ENCODE measurements at regions not wholly inside any gene's neighbourhood (a gene's known extent, or its start where the extent isn't known, plus 50 kb on each side); places are given as distances from the start of the nearest gene placed in this dataset.

- FAIRE-seq, result no peak
- Histone ChIP-seq H3K4me1 (ENCODE audit: control insufficient read depth, extremely low read depth, insufficient read depth, low read length) (no peaks in the 10 kb centered on the region), H3K9me1 (ENCODE audit: control insufficient read depth, extremely low read depth, insufficient read depth, low read length) (no peaks in the 10 kb centered on the region), H2AFZ (ENCODE audit: control insufficient read depth, low read length) (no peak overlapping the region), H3K79me2 (ENCODE audit: control insufficient read depth, insufficient read depth, low read length) (no peaks in the 10 kb centered on the region), H3K27ac (ENCODE audit: control insufficient read depth, insufficient read depth, low read length) (no peak overlapping the region), H3K4me3 (ENCODE audit: control insufficient read depth in 2 of 3, extremely low read depth in 1 of 3, insufficient read depth in 2 of 3, low read depth in 1 of 3, low read length in 3 of 3) (no peak overlapping the region), H3K9ac (ENCODE audit: control insufficient read depth, extremely low read depth, insufficient read depth, low read length) (no peak overlapping the region), H4K20me1 (ENCODE audit: control insufficient read depth, extremely low read depth, insufficient read depth, low read length) (no peaks in the 10 kb centered on the region), H3K9me3 (ENCODE audit: control insufficient read depth, low read depth, low read length) (no peaks in the 10 kb centered on the region), H3K27me3 (ENCODE audit: control insufficient read depth, extremely low read depth, insufficient read depth, low read length) (no peaks in the 10 kb centered on the region), H3K4me2 (ENCODE audit: control insufficient read depth, extremely low read depth, insufficient read depth, low read depth, low read length) (no peak overlapping the region), H3K36me3 (ENCODE audit: control insufficient read depth in 2 of 2, extremely low read depth in 1 of 2, insufficient read depth in 2 of 2, low read length in 2 of 2) (no peaks in the 10 kb centered on the region)
- TF ChIP-seq CTCF (optimal IDR thresholded peaks at IDR 0.05 in 1 of 3, IDR thresholded peaks at IDR 0.05 in 1 of 3, conservative IDR thresholded peaks at IDR 0.05 in 1 of 3; ENCODE audit: extremely low read depth in 1 of 3, insufficient read depth in 2 of 3, low read length in 3 of 3), result no peak
- TF ChIP-seq EZH2 (IDR thresholded peaks at IDR 0.05; ENCODE audit: low read length), result no peak
- dilution Hi-C loops (cut with MboI; ENCODE audit: extremely low pct_ligation_motif_present, low sequenced_read_pairs), result no loop called here
- DNase-seq (ENCODE audit: low read depth, low spot score), result no peak
Observed at GRCh38 chr3:105278688-105279087, 88.0 kb upstream of the ALCAM start.

GRCh38 chr3:105281989-105282388 lies 84.7 kb upstream of the ALCAM start:
- Histone ChIP-seq H2AFZ (ENCODE audit: control insufficient read depth, low read length) (no peak overlapping the region), H3K9me1 (ENCODE audit: control insufficient read depth, extremely low read depth, insufficient read depth, low read length) (no peaks in the 10 kb centered on the region), H3K79me2 (ENCODE audit: control insufficient read depth, insufficient read depth, low read length) (no peaks in the 10 kb centered on the region), H3K27me3 (ENCODE audit: control insufficient read depth, extremely low read depth, insufficient read depth, low read length) (no peaks in the 10 kb centered on the region), H4K20me1 (ENCODE audit: control insufficient read depth, extremely low read depth, insufficient read depth, low read length) (no peaks in the 10 kb centered on the region), H3K9me3 (ENCODE audit: control insufficient read depth, low read depth, low read length) (no peaks in the 10 kb centered on the region), H3K4me2 (ENCODE audit: control insufficient read depth, extremely low read depth, insufficient read depth, low read depth, low read length) (no peak overlapping the region), H3K4me3 (ENCODE audit: control insufficient read depth in 2 of 3, extremely low read depth in 1 of 3, insufficient read depth in 2 of 3, low read depth in 1 of 3, low read length in 3 of 3) (no peak overlapping the region), H3K4me1 (ENCODE audit: control insufficient read depth, extremely low read depth, insufficient read depth, low read length) (no peaks in the 10 kb centered on the region), H3K9ac (ENCODE audit: control insufficient read depth, extremely low read depth, insufficient read depth, low read length) (no peak overlapping the region), H3K36me3 (ENCODE audit: control insufficient read depth in 2 of 2, extremely low read depth in 1 of 2, insufficient read depth in 2 of 2, low read length in 2 of 2) (no peaks in the 10 kb centered on the region), H3K27ac (ENCODE audit: control insufficient read depth, insufficient read depth, low read length) (no peak overlapping the region)
- DNase-seq (ENCODE audit: low read depth, low spot score) (no peak), FAIRE-seq (no peak)
- dilution Hi-C loops (cut with MboI; ENCODE audit: extremely low pct_ligation_motif_present, low sequenced_read_pairs), result no loop called here
- TF ChIP-seq EZH2 (IDR thresholded peaks at IDR 0.05; ENCODE audit: low read length) (no peak), CTCF (optimal IDR thresholded peaks at IDR 0.05 in 1 of 3, IDR thresholded peaks at IDR 0.05 in 1 of 3, conservative IDR thresholded peaks at IDR 0.05 in 1 of 3; ENCODE audit: extremely low read depth in 1 of 3, insufficient read depth in 2 of 3, low read length in 3 of 3) (no peak)
